ENCODE measurements at regions not wholly inside any gene's neighbourhood (a gene's known extent, or its start where the extent isn't known, plus 50 kb on each side); places are given as distances from the start of the nearest gene placed in this dataset. TPM values are rescaled to one million over a fixed set of nuclear protein-coding genes. Genes with fewer than 3 reads are reported as not detected.
"Not testable (repeated sequence)": the region's sequence is repeated elsewhere in the genome, so short reads cannot be mapped to it uniquely, and the experiment has no call there.

DNA sequence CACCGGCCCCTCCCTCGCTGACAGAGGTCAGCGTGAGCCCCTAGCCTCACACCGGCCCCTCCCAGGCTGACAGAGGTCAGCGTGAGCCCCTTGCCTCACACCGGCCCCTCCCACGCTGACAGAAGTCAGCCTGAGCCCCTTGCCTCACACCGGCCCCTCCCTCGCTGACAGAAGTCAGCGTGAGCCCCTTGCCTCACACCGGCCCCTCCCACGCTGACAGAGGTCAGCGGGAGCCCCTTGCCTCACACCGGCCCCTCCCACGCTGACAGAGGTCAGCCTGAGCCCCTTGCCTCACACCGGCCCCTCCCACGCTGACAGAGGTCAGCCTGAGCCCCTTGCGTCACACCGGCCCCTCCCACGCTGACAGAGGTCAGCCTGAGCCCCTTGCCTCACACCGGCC lies 355.5 kb downstream of the ZNF37A start:
- BruUV-seq (replicated peaks); H3K27me3 ChIP-seq (ENCODE audit: control insufficient read depth in 2 of 2, insufficient read depth in 2 of 2, low read length in 2 of 2): not testable (repeated sequence)

DNA sequence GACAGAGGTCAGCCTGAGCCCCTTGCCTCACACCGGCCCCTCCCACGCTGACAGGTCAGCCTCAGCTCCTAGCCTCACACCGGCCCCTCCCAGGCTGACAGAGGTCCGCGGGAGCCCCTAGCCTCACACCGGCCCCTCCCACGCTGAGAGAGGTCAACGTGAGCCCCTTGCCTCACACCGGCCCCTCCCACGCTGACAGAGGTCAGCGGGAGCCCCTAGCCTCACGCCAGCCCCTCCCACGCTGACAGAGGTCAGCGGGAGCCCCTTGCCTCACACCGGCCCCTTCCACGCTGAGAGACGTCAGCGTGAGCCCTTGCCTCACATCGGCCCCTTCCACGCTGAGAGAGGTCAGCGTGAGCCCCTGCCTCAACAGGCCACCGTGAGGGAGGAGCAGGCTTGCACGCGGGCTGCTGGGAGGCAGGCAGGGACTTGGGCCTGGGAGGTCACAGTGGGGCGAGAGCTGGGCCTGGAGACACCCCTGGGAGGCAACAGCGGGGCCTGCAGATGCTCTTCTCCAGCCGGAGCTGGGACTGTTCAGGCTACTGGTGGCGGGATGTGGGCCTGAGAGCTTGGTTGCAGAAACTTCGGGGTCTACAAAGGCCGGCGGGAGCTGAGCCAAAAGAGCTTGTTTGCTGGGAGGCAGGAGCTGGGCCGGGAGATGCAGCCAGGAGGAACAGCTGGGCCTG lies 356.4 kb downstream of the ZNF37A start:
- intact Hi-C loops (cut with micrococcal nuclease); DNase-seq (ENCODE audit: low read depth, low spot score); H3K4me2 ChIP-seq (ENCODE audit: insufficient read depth, low read length); H4K20me1 ChIP-seq (replicated peaks; ENCODE audit: control insufficient read depth, extremely low read depth, insufficient read depth, low read length); H3K27ac ChIP-seq (ENCODE audit: insufficient read depth, low read depth, low read length); FAIRE-seq; BruUV-seq (replicated peaks); H2AFZ ChIP-seq (ENCODE audit: low read depth, low read length); H3K36me3 ChIP-seq (ENCODE audit: control insufficient read depth in 2 of 2, extremely low read depth in 1 of 2, insufficient read depth in 2 of 2, low read length in 2 of 2); H3K4me1 ChIP-seq (ENCODE audit: control insufficient read depth, extremely low read depth, insufficient read depth, low read length); H3K9me1 ChIP-seq (replicated peaks; ENCODE audit: control insufficient read depth, extremely low read depth, insufficient read depth, low read length); H3K79me2 ChIP-seq (ENCODE audit: control insufficient read depth, insufficient read depth, low read length); H3K27me3 ChIP-seq (ENCODE audit: control insufficient read depth in 2 of 2, insufficient read depth in 2 of 2, low read length in 2 of 2); dilution Hi-C loops (cut with MboI; ENCODE audit: extremely low pct_ligation_motif_present, low sequenced_read_pairs); H3K4me3 ChIP-seq (replicated peaks in 1 of 3; ENCODE audit: insufficient read depth in 1 of 3, low read depth in 1 of 3, low read length in 3 of 3); POLR2A ChIA-PET; H3K9ac ChIP-seq (replicated peaks; ENCODE audit: extremely low read depth, insufficient read depth, low read length); H3K9me3 ChIP-seq (replicated peaks; ENCODE audit: control insufficient read depth, insufficient read depth, low read length); CTCF ChIA-PET: not testable (repeated sequence)

More for the DNA sequence above, 355.5 kb downstream of the ZNF37A start:
- H2AFZ ChIP-seq (ENCODE audit: low read depth, low read length); H3K9me3 ChIP-seq (replicated peaks; ENCODE audit: control insufficient read depth, insufficient read depth, low read length); H3K4me1 ChIP-seq (ENCODE audit: control insufficient read depth, extremely low read depth, insufficient read depth, low read length); POLR2A ChIA-PET; H3K36me3 ChIP-seq (ENCODE audit: control insufficient read depth in 2 of 2, extremely low read depth in 1 of 2, insufficient read depth in 2 of 2, low read length in 2 of 2); H3K79me2 ChIP-seq (ENCODE audit: control insufficient read depth, insufficient read depth, low read length); H3K4me3 ChIP-seq (replicated peaks in 1 of 3; ENCODE audit: insufficient read depth in 1 of 3, low read depth in 1 of 3, low read length in 3 of 3); H4K20me1 ChIP-seq (replicated peaks; ENCODE audit: control insufficient read depth, extremely low read depth, insufficient read depth, low read length); FAIRE-seq; H3K9ac ChIP-seq (replicated peaks; ENCODE audit: extremely low read depth, insufficient read depth, low read length); H3K4me2 ChIP-seq (ENCODE audit: insufficient read depth, low read length); CTCF ChIA-PET; H3K9me1 ChIP-seq (replicated peaks; ENCODE audit: control insufficient read depth, extremely low read depth, insufficient read depth, low read length); DNase-seq (ENCODE audit: low read depth, low spot score); H3K27ac ChIP-seq (ENCODE audit: insufficient read depth, low read depth, low read length); intact Hi-C loops (cut with micrococcal nuclease); dilution Hi-C loops (cut with MboI; ENCODE audit: extremely low pct_ligation_motif_present, low sequenced_read_pairs): not testable (repeated sequence)

DNA sequence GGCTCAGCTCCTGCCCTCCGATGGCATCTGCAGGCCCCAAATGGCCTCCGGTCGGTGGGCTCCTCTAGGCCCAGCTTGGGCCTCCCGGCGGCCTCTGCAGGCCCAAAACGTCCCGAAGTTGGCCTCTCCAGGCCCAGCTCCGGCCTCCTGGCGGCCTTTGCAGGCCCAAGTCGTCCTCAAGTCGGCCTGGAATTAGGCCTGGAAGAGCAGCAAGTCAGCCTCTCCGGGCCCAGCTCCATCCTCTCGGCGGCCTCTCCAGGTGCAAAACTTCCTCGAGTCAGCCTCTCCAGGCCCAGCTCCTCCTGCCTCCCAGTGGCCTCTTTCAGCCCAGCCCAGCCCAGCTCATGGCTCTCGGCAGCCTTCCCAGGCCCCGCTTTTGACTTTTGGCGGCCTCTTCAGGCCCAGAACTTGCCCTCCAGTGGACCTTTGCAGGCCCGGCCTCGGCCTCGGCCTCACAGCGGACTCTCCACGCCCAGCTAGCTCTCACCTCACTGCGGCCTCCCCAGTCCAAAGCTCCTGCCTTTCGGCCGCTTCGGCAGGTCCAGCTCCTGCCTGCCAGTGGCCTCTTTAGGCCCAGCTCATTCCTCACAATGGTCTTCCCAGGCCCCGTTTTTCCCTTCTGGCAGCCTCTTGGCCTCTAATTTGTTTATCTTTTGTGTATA lies 357.3 kb downstream of the ZNF37A start:
- H3K79me2 ChIP-seq (ENCODE audit: control insufficient read depth, insufficient read depth, low read length); POLR2A ChIA-PET; H3K36me3 ChIP-seq (ENCODE audit: control insufficient read depth in 2 of 2, extremely low read depth in 1 of 2, insufficient read depth in 2 of 2, low read length in 2 of 2); BruUV-seq (replicated peaks); H3K27ac ChIP-seq (ENCODE audit: insufficient read depth, low read depth, low read length); CTCF ChIA-PET; DNase-seq (ENCODE audit: low read depth, low spot score); H3K4me3 ChIP-seq (replicated peaks in 1 of 3; ENCODE audit: insufficient read depth in 1 of 3, low read depth in 1 of 3, low read length in 3 of 3); H3K9ac ChIP-seq (replicated peaks; ENCODE audit: extremely low read depth, insufficient read depth, low read length); intact Hi-C loops (cut with micrococcal nuclease); H3K9me3 ChIP-seq (replicated peaks; ENCODE audit: control insufficient read depth, insufficient read depth, low read length); H4K20me1 ChIP-seq (replicated peaks; ENCODE audit: control insufficient read depth, extremely low read depth, insufficient read depth, low read length); FAIRE-seq; H3K4me2 ChIP-seq (ENCODE audit: insufficient read depth, low read length); dilution Hi-C loops (cut with MboI; ENCODE audit: extremely low pct_ligation_motif_present, low sequenced_read_pairs); H3K4me1 ChIP-seq (ENCODE audit: control insufficient read depth, extremely low read depth, insufficient read depth, low read length); H3K27me3 ChIP-seq (ENCODE audit: control insufficient read depth in 2 of 2, insufficient read depth in 2 of 2, low read length in 2 of 2); H2AFZ ChIP-seq (ENCODE audit: low read depth, low read length); H3K9me1 ChIP-seq (replicated peaks; ENCODE audit: control insufficient read depth, extremely low read depth, insufficient read depth, low read length): not testable (repeated sequence)

Small RNAs in the stretch of these regions (small RNA-seq; reads per million reads assigned to genes)
- not detected for gene AL117339.3 (ENCODE audit: insufficient read depth, insufficient read length, low read depth, low replicate concordance)
- gene RNU6-1118P (ENCODE audit: insufficient read depth, insufficient read length, low read depth, low replicate concordance) = not detected

All from endothelial cell of umbilical vein (primary cell).